CD14-positive monocyte (primary cell): ENCODE measurements at regions not wholly inside any gene's neighbourhood (a gene's known extent, or its start where the extent isn't known, plus 50 kb on each side); places are given as distances from the start of the nearest gene placed in this dataset.

ENCODE experiments used
- DNase-seq, 3 donors: peaks; one replicate each; pipeline ENCODE4 v3.0.0-alpha.2; 2011 to 2022
- H2AFZ ChIP-seq: 2 replicates; pipeline ENCODE4 v1.6.0; 2012; ENCODE audit warnings: mild to moderate bottlenecking, low read depth, low read length, inconsistent platforms; ENCODE audit not compliant: insufficient read depth, poor library complexity, severe bottlenecking
- H3K27ac ChIP-seq, 2 donors: 1 replicate in 1 of 2; 2 replicates in 1 of 2; pipeline ENCODE4 v1.5.1; 2012 to 2013; ENCODE audit warnings: low read length in 2 of 2, control low read depth in 1 of 2, inconsistent platforms in 1 of 2, low read depth in 1 of 2, mild to moderate bottlenecking in 1 of 2
- H3K27me3 ChIP-seq, 2 donors: one replicate each; pipeline versions ENCODE4 v1.6.0 to v1.6.1; 2011 to 2013; ENCODE audit warnings: low read length in 2 of 2; ENCODE audit not compliant: control insufficient read depth in 2 of 2, insufficient read depth in 2 of 2
- H3K36me3 ChIP-seq, 2 donors: replicated peaks in 1 of 2; 1 replicate in 1 of 2; 2 replicates in 1 of 2; pipeline versions ENCODE4 v1.5.1 to v1.6.1; 2012 to 2013; ENCODE audit warnings: low read length in 2 of 2, control low read depth in 1 of 2, inconsistent platforms in 1 of 2, mild to moderate bottlenecking in 1 of 2; ENCODE audit not compliant: insufficient read depth in 2 of 2, control insufficient read depth in 1 of 2
- H3K4me1 ChIP-seq, 2 donors: 1 replicate in 1 of 2; 2 replicates in 1 of 2; pipeline versions ENCODE4 v1.5.1 to v1.6.1; 2012 to 2013; ENCODE audit warnings: low read length in 2 of 2, control low read depth in 1 of 2, inconsistent platforms in 1 of 2, mild to moderate bottlenecking in 1 of 2, moderate library complexity in 1 of 2; ENCODE audit not compliant: insufficient read depth in 2 of 2, control insufficient read depth in 1 of 2
- H3K4me2 ChIP-seq: replicated peaks from 2 replicates; pipeline ENCODE3; 2012; ENCODE audit warnings: low read length, moderate library complexity, mild to moderate bottlenecking; ENCODE audit not compliant: poor library complexity, severe bottlenecking; ENCODE audit errors: extremely low read depth
- H3K4me3 ChIP-seq, 3 experiments: fragments of 200-600 bp in 1 of 3; sonication (generic) in 1 of 3; replicated peaks in 1 of 3; 1 replicate in 2 of 3; 2 replicates in 1 of 3; pipeline ENCODE4 v1.5.1; 2011 to 2013; ENCODE audit warnings: low read length in 3 of 3, mild to moderate bottlenecking in 3 of 3, control low read depth in 2 of 3, low read depth in 2 of 3, inconsistent platforms in 1 of 3, moderate library complexity in 1 of 3
- H3K79me2 ChIP-seq: 2 replicates; pipeline ENCODE4 v1.6.0; 2012; ENCODE audit warnings: mild to moderate bottlenecking, control low read depth, inconsistent platforms, low read length, moderate library complexity; ENCODE audit not compliant: insufficient read depth
- H3K9ac ChIP-seq: 2 replicates; pipeline ENCODE4 v1.6.0; 2017; ENCODE audit warnings: low read length, mild to moderate bottlenecking; ENCODE audit not compliant: insufficient read depth, poor library complexity, severe bottlenecking
- H3K9me3 ChIP-seq, 2 donors: replicated peaks in 1 of 2; 1 replicate in 1 of 2; 2 replicates in 1 of 2; pipeline versions ENCODE4 v1.5.1 to v1.6.1; 2012 to 2013; ENCODE audit warnings: low read length in 2 of 2, control low read depth in 1 of 2; ENCODE audit not compliant: control insufficient read depth in 1 of 2, insufficient read depth in 1 of 2
- H4K20me1 ChIP-seq: 2 replicates; pipeline ENCODE4 v1.6.0; 2012; ENCODE audit warnings: mild to moderate bottlenecking, low read length, control low read depth, moderate library complexity; ENCODE audit not compliant: insufficient read depth
- H3K27ac Mint-ChIP-seq, 7 donors: one replicate each; pipeline ENCODE4 v1.8.0; 2020; ENCODE audit warnings: mild to moderate bottlenecking in 7 of 7, mixed read lengths in 7 of 7, moderate library complexity in 6 of 7, inconsistent platforms in 2 of 7
- H3K27me3 Mint-ChIP-seq, 3 donors: one replicate each; pipeline ENCODE4 v1.8.0; 2021 to 2022; ENCODE audit warnings: low read depth in 3 of 3, mild to moderate bottlenecking in 3 of 3, mixed read lengths in 3 of 3, moderate library complexity in 3 of 3, inconsistent platforms in 1 of 3
- H3K36me3 Mint-ChIP-seq, 2 donors: one replicate each; pipeline ENCODE4 v1.8.0; 2020; ENCODE audit warnings: mixed read lengths in 2 of 2, inconsistent platforms in 1 of 2, mild to moderate bottlenecking in 1 of 2
- H3K4me1 Mint-ChIP-seq: one replicate; pipeline ENCODE4 v1.8.0; 2020; ENCODE audit warnings: mild to moderate bottlenecking, mixed read lengths
- H3K4me3 Mint-ChIP-seq, 2 donors: one replicate each; pipeline ENCODE4 v1.8.0; 2020; ENCODE audit warnings: mild to moderate bottlenecking in 2 of 2, mixed read lengths in 2 of 2, moderate library complexity in 1 of 2
- H3K9me3 Mint-ChIP-seq, 7 donors: one replicate each; pipeline ENCODE4 v1.8.0; 2020 to 2022; ENCODE audit warnings: mixed read lengths in 7 of 7, mild to moderate bottlenecking in 6 of 7, moderate library complexity in 6 of 7, inconsistent platforms in 2 of 7
- WGBS: methylation state at CpG from one replicate; pipeline ENCODE4 v1.1.5; 2013; ENCODE audit warnings: missing lambda C conversion rate; ENCODE audit not compliant: insufficient coverage; 5-methylcytosine and 5-hydroxymethylcytosine counted together
- intact Hi-C, 2 donors: fragments of 100-400 bp; cut with micrococcal nuclease; formaldehyde crosslinking; loops; one replicate each; pipeline versions ENCODE4 v1.15.0 to v1.15.1; 2023
- TF ChIP-seq, protein P1 (sequence below): fragments of 200-600 bp; IDR thresholded peaks from one replicate; pipeline ENCODE4 v1.8.0; 2022; ENCODE audit warnings: antibody characterized with exemption, mild to moderate bottlenecking

DNA sequence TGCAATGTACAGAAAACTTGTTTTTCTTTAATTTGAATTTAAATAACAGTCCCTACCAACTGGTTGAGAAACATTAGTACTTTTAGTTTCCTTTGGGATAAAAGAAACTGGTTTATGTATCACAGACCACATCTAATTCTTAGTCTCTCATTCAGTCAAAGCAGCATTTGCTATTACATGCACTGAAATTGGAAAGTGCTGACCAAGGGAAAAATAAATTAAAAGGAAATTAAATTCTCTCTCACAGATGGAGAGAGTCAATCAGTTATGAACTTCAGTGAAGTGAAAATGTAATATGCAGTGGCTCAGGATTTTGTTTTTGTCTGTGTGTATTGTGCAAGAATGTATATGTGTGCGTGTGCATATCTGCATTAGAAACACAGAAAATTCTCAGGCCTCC, 121.7 kb downstream of the TUSC1 start:
- WGBS, result 100% methylated on average over 1 of the region's 1 CpG
- no peaks in the 10 kb centered on the region for H3K4me1 ChIP-seq
- no peak for DNase-seq
- H2AFZ ChIP-seq, result no peak overlapping the region
- H3K27me3 Mint-ChIP-seq, result no peaks in the 10 kb centered on the region
- intact Hi-C loops, result no loop called here
- no peak overlapping the region for H3K27ac Mint-ChIP-seq
- H3K27ac ChIP-seq, result no peak overlapping the region
- no peak overlapping the region for H3K4me3 Mint-ChIP-seq
- H3K27me3 ChIP-seq, result no peaks in the 10 kb centered on the region
- TF ChIP-seq, protein P1, sequence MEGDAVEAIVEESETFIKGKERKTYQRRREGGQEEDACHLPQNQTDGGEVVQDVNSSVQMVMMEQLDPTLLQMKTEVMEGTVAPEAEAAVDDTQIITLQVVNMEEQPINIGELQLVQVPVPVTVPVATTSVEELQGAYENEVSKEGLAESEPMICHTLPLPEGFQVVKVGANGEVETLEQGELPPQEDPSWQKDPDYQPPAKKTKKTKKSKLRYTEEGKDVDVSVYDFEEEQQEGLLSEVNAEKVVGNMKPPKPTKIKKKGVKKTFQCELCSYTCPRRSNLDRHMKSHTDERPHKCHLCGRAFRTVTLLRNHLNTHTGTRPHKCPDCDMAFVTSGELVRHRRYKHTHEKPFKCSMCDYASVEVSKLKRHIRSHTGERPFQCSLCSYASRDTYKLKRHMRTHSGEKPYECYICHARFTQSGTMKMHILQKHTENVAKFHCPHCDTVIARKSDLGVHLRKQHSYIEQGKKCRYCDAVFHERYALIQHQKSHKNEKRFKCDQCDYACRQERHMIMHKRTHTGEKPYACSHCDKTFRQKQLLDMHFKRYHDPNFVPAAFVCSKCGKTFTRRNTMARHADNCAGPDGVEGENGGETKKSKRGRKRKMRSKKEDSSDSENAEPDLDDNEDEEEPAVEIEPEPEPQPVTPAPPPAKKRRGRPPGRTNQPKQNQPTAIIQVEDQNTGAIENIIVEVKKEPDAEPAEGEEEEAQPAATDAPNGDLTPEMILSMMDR, result no peak
- H3K4me2 ChIP-seq, result no peak overlapping the region
- peaks cover 0 to 2% (median 0%) of the 10 kb centered on the region in 7 donors for H3K9me3 Mint-ChIP-seq
- no peak overlapping the region for H3K9ac ChIP-seq
- H3K4me3 ChIP-seq, result no peak overlapping the region
- no peaks in the 10 kb centered on the region for H3K79me2 ChIP-seq
- H3K4me1 Mint-ChIP-seq, result no peaks in the 10 kb centered on the region
- no peaks in the 10 kb centered on the region for H3K9me3 ChIP-seq
- no peaks in the 10 kb centered on the region for H3K36me3 ChIP-seq
- H3K36me3 Mint-ChIP-seq, result no peaks in the 10 kb centered on the region
- H4K20me1 ChIP-seq, result no peaks in the 10 kb centered on the region

DNA sequence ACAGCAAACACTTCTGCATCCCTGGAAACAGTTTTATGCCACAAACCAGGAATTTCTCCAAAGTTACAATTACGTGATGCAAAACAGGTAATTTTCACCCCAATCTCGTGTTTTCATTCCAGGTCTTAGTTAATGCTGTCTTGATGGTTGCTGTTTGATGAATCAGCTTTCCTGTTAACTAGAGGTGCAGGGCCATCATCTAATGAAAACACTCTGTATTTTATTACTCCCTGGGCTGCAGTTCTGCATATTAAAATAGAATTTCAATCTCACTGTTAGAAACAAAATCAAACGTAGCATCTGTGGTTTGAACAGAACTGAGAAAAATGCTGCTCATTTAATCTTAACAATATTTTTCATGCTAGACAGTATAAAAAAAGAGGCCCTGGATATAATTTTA, 129.4 kb downstream of the TUSC1 start:
- intact Hi-C loops, result no loop called here
- Mint-ChIP-seq H3K27ac (no peak overlapping the region), H3K36me3 (no peaks in the 10 kb centered on the region), H3K27me3 (peaks cover 0 to 2% (median 0%) of the 10 kb centered on the region in 3 donors), H3K9me3 (peaks cover 0 to 6% (median 0%) of the 10 kb centered on the region in 7 donors), H3K4me1 (no peaks in the 10 kb centered on the region), H3K4me3 (no peak overlapping the region)
- Histone ChIP-seq H3K79me2 (no peaks in the 10 kb centered on the region), H3K4me1 (no peaks in the 10 kb centered on the region), H3K27me3 (no peaks in the 10 kb centered on the region), H3K36me3 (no peaks in the 10 kb centered on the region), H3K9me3 (peaks cover 0 to 5% of the 10 kb centered on the region in 2 donors), H2AFZ (no peak overlapping the region), H4K20me1 (no peaks in the 10 kb centered on the region), H3K9ac (no peak overlapping the region), H3K27ac (no peak overlapping the region), H3K4me2 (no peak overlapping the region), H3K4me3 (no peak overlapping the region)
- TF ChIP-seq, protein P1, result no peak
- no CpG with 5 or more reads among the region's 3 CpGs for WGBS
- DNase-seq, result no peak
